Panc1 (cell line): ENCODE measurements at regions not wholly inside any gene's neighbourhood (a gene's known extent, or its start where the extent isn't known, plus 50 kb on each side); places are given as distances from the start of the nearest gene placed in this dataset.

Source experiments
- ATAC-seq: fragments of 200-7000 bp; cut with Tn5 transposase; 2 replicates; pipeline ENCODE4 v1.9.1; 2020; ENCODE audit warnings: mild to moderate bottlenecking, moderate library complexity
- BruUV-seq: library from RNA; stranded (reverse); fragments of 400-500 nt; replicated peaks from 2 replicates; lab custom pipeline; 2021; lab: Mats Ljungman, UMichigan
- CTCF ChIA-PET: fragments of 300-600 bp; sonication (Branson Sonifier 250); formaldehyde crosslinking; loops from one replicate; lab custom pipeline; 2022; ENCODE audit warnings: antibody characterized with exemption; lab: Charles Lee
- POLR2A ChIA-PET: fragments of 300-600 bp; sonication (Branson Sonifier 250); formaldehyde crosslinking; loops from one replicate; lab custom pipeline; 2022; ENCODE audit warnings: antibody characterized with exemption; lab: Charles Lee
- DNase-seq: peaks from one replicate; pipeline ENCODE4 v3.0.0-alpha.2; 2010; ENCODE audit warnings: low read depth, low spot score
- H3K27ac ChIP-seq: 2 replicates; pipeline ENCODE4 v1.5.1; 2011; ENCODE audit warnings: mild to moderate bottlenecking, low read length, inconsistent platforms
- H3K27me3 ChIP-seq: fragments of 200-500 bp; sonication (Bioruptor generic); 2 replicates; pipeline ENCODE4 v1.6.0; 2014; ENCODE audit warnings: low read length, inconsistent platforms; ENCODE audit not compliant: control insufficient read depth, insufficient read depth
- H3K36me3 ChIP-seq: fragments of 200-500 bp; sonication (Bioruptor generic); 2 replicates; pipeline ENCODE4 v1.5.1; 2014; ENCODE audit warnings: inconsistent platforms, mild to moderate bottlenecking, low read length, moderate library complexity; ENCODE audit not compliant: control insufficient read depth, insufficient read depth
- H3K4me1 ChIP-seq: 2 replicates; pipeline ENCODE4 v1.5.1; 2011; ENCODE audit warnings: inconsistent platforms, mild to moderate bottlenecking, low read length, moderate library complexity; ENCODE audit not compliant: control insufficient read depth, insufficient read depth
- H3K4me3 ChIP-seq, 2 experiments: 2 replicates each; pipeline ENCODE4 v1.5.1; 2011 to 2012; ENCODE audit warnings: low read depth in 2 of 2, low read length in 2 of 2, mild to moderate bottlenecking in 2 of 2, inconsistent platforms in 1 of 2, moderate library complexity in 1 of 2
- H3K9me3 ChIP-seq: fragments of 200-500 bp; sonication (Bioruptor generic); 2 replicates; pipeline ENCODE4 v1.5.1; 2014; ENCODE audit warnings: low read depth, mild to moderate bottlenecking, inconsistent platforms, low read length, moderate library complexity; ENCODE audit not compliant: control insufficient read depth, insufficient read depth
- POLR2AphosphoS5 ChIP-seq: IDR thresholded peaks from 2 replicates; pipeline ENCODE4 v1.6.1; 2012; ENCODE audit warnings: mild to moderate bottlenecking, low read depth, low read length, moderate library complexity
- SIN3A ChIP-seq: IDR thresholded peaks from 2 replicates; pipeline ENCODE4 v1.6.1; 2012; ENCODE audit warnings: low read depth, mild to moderate bottlenecking, low read length, moderate library complexity, borderline replicate concordance; ENCODE audit not compliant: insufficient read depth
- TCF7L2 ChIP-seq: IDR thresholded peaks from 2 replicates; pipeline ENCODE4 v1.6.1; 2011; ENCODE audit warnings: mild to moderate bottlenecking, low read depth, low read length, inconsistent platforms
- in situ Hi-C: cut with HindIII; loops from 2 replicates; pipeline ENCODE4 v1.10.0; 2016; ENCODE audit warnings: low sequenced_read_pairs, low pct_unique_long_range_greater_than_20kb
- intact Hi-C: fragments of 100-400 bp; cut with micrococcal nuclease; formaldehyde crosslinking; loops from one replicate; pipeline ENCODE4 v1.10.0; 2022; ENCODE audit not compliant: unreplicated experiment
- TF ChIP-seq, protein P1 (sequence below), 2 experiments: IDR thresholded peaks; 2 replicates each; pipeline ENCODE4 v1.6.1; 2011 to 2012; ENCODE audit warnings: low read depth in 2 of 2, control low read depth in 1 of 2, low read length in 1 of 2, mild to moderate bottlenecking in 1 of 2, moderate library complexity in 1 of 2; ENCODE audit not compliant: insufficient read depth in 1 of 2
- TF ChIP-seq, protein P2 (sequence below): fragments of 450-650 bp; IDR thresholded peaks from 2 replicates; pipeline ENCODE4 v1.5.1; 2017; ENCODE audit warnings: mild to moderate bottlenecking

DNA sequence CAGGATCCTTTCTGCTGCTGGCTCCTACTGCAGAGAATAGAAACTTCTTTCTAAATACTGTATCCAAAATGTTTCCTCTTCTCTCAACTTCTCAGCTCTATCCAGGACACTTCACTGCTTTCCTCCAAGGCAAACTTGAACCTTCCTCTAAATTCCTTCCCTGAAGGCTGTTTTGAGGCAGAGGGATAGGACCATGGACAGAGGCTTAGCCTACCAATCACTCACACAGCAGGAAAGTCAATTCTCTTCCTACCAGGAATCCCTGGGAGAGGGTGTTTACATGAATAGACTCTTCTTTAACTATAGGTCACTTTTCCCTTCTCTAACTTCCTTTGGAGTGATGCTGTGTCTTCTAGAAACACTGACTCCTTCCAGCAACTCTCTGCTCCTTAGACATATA is 115.6 kb upstream of the MKLN1 start:
- no peak overlapping the region for H3K4me3 ChIP-seq
- POLR2A ChIA-PET = no interaction called here
- no peaks in the 10 kb centered on the region for H3K4me1 ChIP-seq
- CTCF ChIA-PET = no interaction called here
- ATAC-seq (no peak), DNase-seq (no peak)
- TF ChIP-seq, protein P1, sequence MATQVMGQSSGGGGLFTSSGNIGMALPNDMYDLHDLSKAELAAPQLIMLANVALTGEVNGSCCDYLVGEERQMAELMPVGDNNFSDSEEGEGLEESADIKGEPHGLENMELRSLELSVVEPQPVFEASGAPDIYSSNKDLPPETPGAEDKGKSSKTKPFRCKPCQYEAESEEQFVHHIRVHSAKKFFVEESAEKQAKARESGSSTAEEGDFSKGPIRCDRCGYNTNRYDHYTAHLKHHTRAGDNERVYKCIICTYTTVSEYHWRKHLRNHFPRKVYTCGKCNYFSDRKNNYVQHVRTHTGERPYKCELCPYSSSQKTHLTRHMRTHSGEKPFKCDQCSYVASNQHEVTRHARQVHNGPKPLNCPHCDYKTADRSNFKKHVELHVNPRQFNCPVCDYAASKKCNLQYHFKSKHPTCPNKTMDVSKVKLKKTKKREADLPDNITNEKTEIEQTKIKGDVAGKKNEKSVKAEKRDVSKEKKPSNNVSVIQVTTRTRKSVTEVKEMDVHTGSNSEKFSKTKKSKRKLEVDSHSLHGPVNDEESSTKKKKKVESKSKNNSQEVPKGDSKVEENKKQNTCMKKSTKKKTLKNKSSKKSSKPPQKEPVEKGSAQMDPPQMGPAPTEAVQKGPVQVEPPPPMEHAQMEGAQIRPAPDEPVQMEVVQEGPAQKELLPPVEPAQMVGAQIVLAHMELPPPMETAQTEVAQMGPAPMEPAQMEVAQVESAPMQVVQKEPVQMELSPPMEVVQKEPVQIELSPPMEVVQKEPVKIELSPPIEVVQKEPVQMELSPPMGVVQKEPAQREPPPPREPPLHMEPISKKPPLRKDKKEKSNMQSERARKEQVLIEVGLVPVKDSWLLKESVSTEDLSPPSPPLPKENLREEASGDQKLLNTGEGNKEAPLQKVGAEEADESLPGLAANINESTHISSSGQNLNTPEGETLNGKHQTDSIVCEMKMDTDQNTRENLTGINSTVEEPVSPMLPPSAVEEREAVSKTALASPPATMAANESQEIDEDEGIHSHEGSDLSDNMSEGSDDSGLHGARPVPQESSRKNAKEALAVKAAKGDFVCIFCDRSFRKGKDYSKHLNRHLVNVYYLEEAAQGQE (IDR thresholded peaks at IDR 0.05; ENCODE audit: insufficient read depth in 1 of 2, low read depth in 2 of 2, low read length in 1 of 2) = peak; percentile 86 to 87
- TF ChIP-seq, protein P2, sequence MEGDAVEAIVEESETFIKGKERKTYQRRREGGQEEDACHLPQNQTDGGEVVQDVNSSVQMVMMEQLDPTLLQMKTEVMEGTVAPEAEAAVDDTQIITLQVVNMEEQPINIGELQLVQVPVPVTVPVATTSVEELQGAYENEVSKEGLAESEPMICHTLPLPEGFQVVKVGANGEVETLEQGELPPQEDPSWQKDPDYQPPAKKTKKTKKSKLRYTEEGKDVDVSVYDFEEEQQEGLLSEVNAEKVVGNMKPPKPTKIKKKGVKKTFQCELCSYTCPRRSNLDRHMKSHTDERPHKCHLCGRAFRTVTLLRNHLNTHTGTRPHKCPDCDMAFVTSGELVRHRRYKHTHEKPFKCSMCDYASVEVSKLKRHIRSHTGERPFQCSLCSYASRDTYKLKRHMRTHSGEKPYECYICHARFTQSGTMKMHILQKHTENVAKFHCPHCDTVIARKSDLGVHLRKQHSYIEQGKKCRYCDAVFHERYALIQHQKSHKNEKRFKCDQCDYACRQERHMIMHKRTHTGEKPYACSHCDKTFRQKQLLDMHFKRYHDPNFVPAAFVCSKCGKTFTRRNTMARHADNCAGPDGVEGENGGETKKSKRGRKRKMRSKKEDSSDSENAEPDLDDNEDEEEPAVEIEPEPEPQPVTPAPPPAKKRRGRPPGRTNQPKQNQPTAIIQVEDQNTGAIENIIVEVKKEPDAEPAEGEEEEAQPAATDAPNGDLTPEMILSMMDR = no peak
- H3K9me3 ChIP-seq = no peaks in the 10 kb centered on the region
- intact Hi-C loops = no loop called here
- H3K36me3 ChIP-seq = no peaks in the 10 kb centered on the region
- BruUV-seq = no TSS peak
- no peak overlapping the region for H3K27ac ChIP-seq
- no peaks in the 10 kb centered on the region for H3K27me3 ChIP-seq
- in situ Hi-C loops = no loop called here

DNA sequence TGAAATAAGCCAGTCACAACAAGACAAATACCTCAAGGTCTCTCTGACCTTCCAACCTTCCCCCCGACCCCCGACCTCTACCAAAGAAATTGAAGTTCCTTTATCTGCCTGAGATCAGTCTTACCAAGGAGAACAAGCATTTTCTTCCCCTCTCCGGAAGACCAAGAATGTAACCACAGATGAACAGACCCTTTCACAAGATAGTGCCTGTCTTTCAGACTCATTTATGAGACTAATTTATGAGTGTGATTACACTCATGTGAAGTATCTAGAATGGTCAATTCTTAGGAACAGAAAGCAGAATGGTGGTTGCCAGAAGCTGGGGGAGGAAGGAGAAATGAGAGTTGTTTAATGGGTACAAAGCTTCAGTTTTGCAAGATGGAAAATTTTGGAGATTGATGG is 108.9 kb upstream of the MKLN1 start:
- Histone ChIP-seq H3K27me3 (no peaks in the 10 kb centered on the region), H3K27ac (no peak overlapping the region), H3K4me3 (no peak overlapping the region), H3K4me1 (no peaks in the 10 kb centered on the region), H3K9me3 (no peaks in the 10 kb centered on the region), H3K36me3 (no peaks in the 10 kb centered on the region)
- DNase-seq (no peak), ATAC-seq (no peak)
- TF ChIP-seq SIN3A (no peak), TCF7L2 (no peak), POLR2AphosphoS5 (no peak)
- TF ChIP-seq, protein P2 = no peak
- TF ChIP-seq, protein P1 (IDR thresholded peaks at IDR 0.05; ENCODE audit: insufficient read depth in 1 of 2, low read depth in 2 of 2, low read length in 1 of 2) = no peak
- ChIA-PET CTCF (no interaction called here), POLR2A (no interaction called here)
- BruUV-seq = no TSS peak
- in situ Hi-C loops (no loop called here), intact Hi-C loops (no loop called here)
